M059J (cell line): ENCODE measurements at regions not wholly inside any gene's neighbourhood (a gene's known extent, or its start where the extent isn't known, plus 50 kb on each side); places are given as distances from the start of the nearest gene placed in this dataset.
A peak's percentile ranks its signal among the peaks of the same experiment; 100 is the strongest.

ENCODE experiments used
- DNase-seq: peaks from one replicate; pipeline ENCODE4 v3.0.0-alpha.2; 2012; ENCODE audit warnings: low read depth

DNA sequence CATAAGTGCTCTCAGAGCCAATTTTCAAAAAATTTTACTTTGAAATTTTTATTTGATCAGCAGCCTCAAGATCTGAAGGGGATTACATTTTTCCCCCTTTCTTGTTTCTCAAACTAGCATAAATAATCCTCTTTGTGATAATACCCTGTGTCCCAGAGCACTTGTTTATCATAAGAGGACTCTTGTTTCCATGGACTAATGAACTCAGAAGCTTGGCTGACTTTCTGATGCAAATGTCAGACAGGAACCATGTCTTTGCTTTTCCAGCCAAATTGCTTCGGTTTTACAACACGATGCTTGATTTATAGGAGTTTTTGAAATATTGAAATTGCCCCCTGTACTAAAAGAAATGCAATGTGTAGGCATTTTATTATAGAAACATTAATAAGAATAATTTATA, 859.3 kb upstream of the LCORL start:
- no peak for DNase-seq

DNA sequence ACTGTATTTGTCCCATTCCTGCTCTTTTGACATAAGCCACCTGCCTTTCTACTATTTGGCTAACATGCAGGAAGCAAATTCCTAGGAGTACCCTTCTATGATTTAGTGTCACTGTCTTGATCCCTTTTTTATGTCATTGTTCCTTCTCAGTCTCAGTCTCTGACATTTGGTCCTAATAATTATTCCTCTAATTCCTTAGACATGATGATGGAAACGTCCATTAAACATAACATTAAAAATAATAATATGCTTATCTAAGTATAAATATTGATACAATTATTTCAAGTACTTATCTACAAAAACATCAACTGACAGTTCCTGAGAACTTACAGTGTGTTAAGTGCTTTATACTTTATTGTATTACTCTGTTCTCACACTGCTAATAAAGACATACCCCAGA, 857.0 kb upstream of the LCORL start:
- DNase-seq = no peak

DNA sequence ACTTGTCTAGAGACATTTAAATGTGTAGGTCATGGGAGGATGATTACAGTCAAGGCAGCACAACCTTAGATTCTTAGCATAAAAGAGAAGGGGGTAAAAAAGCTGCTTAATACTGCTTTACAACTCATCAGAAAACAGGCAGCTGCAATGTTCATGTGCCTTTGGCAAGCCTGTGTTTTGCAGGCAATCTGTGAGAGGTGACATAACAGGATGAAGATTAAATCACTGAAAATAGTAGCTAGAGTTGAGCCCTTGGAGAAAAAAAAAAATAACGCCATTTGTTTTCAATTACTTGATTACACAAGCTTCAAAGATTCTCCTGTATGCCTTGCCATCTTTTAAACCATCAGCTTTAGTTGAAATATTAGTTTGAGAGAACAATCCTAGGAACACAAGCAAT, 847.6 kb upstream of the LCORL start:
- DNase-seq = no peak

DNA sequence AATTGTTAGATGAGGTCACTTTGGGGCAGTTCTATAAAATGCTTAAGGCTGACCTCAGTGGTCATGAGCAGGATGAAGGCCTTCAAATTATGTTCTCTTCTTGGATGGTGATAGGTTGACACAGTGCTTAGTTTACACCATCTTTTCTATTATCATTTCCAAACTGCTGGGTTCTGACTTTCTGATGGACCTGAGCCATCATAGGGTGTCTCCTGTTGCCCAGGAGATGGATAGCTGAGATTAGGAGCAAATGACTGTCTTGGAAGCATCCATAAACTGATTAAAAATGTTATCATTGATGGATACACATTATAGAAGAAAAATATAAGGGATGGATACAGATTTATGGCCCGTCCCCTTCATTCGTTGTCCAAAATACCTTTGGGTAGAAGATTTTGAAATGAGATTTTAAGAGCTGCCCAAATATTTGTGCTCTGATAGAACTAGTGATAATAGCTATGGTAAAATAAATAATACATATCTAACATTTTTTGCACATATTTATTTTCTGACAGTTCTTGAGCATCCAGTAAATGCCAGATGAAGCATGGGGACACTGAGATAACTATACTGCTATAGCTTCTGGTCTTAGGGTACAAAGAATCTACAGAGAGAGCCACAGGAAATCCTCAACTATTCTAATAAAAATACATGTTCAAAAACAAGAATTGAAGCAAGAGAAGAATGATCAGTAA, 839.4 kb upstream of the LCORL start:
- no peak for DNase-seq

DNA sequence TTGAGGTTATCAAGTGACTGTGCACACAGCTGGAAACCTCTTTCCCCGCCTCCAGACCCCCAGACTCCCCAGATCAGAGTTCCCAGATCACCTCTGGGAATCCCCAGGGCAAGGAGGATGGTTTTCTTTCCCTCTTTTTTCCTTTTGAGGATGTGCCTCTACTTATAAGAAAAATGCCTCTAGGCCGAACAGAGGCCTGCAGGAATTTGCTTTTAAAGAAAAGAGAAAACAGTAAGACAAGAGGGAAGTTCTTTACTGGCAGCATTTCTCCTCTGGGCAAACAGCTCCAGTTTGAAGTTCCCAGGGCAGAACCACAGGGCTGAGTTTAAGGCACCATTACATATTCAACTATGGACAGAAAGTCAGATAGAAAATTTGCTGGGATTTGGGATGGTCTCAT, 837.9 kb upstream of the LCORL start:
- DNase-seq = no peak

DNA sequence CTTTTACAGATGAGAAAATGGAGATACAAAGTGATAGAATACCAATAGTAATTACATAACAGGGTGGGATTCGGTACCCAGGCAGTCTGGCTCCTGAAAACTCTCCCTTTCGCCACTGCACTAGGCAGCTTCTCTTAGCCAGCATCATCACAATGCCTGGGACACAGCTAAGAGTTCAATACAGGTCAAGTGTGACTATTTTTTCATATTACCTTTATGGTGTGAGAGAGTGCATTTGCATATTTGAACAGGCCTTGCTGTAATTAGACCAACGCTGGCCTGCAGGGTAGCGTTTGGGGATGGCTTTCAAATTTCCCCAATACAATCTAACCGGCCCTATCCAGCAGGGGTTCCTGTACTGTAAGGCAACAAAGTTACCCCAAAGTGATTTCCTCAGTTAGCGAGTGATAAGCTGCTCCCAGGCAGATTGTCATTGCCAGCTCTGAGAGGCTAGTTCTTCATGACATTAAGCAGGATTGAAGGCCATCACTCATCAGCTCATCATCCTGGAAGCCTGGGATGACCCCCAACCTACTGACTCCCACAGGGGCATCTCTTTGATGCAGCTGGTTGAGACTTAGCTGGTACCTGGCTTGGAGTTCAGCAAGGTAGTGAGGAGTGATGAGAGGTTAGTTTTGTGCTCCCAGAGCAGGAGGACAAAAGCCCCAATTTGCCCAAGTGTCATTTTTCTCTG, 836.8 kb upstream of the LCORL start:
- no peak for DNase-seq

DNA sequence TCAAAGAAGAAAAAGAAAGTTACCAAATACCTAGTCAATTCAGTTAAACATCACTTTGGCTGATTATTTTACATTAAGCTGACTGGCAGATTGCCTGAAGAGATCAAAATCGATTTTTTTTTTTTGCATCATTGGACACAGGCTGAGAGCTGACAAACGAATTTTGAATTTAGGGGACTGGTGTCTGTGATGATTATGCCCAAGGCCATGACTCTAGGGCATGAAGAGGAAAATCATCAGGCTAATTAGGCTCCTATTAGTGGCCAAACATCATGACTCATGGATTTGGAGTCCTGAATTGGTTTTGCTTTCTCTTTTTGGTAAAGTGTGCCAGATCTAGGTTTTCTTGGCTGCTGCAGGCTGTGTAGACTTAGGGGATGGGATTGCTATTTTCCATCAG, 829.3 kb upstream of the LCORL start:
- DNase-seq = peak; percentile 33

DNA sequence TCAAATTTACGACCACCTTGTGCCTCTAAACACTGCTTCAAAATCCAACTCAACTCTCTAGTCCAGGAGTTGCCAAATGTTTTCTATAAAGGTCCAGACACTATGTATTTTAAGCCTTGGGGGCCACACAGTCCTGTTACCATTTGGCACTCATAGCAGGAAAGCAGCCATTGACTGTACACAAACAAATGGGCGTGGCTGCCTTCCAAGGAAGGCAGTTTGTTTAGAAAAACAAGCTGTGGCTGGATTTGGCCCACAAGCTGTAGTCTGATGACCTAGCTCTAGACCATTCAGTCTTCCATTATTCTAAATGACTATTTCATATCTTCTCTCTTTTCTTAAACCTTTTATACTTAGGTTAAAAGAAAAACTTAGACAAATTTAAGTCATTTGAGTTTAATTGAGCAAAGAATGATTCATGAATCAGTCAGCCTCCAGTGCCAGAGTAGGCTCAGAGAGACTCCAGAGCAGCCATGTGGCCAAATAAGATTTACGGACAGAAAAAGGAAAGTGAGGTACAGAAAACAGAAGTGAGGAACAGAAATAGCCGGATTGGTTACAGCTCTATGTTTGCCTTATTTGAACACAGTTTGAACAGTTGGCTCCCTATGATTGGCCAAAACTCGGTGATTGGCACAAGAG, 825.8 kb upstream of the LCORL start:
- peak; percentile 19 for DNase-seq

DNA sequence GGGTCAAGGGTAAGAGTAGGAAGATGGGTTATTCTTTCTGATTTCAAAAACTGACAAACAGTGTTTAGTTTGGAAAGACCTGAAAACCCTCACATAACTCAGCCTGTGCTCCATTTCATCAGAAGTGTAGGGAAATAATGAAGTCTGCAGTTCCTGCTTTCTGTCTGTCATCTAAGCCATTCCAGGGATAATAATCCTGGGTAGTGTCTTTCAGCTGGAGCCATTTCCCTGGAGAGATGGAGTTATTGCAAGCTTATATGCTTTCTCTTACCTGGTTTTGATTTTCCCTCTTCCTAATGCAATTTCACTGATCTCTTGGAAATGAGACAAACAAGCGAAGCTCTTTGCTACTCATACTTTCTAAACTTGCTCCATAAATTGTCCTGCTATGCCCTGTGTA, 824.8 kb upstream of the LCORL start:
- no peak for DNase-seq

DNA sequence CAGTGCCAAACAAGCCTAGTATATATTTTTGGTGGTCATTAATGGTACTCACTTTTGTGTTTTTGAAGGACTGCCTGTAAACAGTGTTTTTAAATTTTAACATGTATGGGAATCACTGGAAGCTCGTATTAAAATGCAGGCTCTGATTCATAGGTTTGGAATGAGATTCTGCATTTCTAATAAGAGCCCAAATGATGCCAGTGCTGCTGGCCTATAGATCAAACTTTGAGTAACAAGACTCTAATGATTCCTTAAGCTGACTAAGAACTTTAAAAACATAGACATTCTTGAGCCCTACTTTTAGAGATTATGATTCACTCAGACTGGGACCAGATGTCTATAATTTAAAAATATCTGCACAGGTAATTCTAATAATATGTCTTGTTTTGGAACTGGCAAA, 823.2 kb upstream of the LCORL start:
- peak; percentile 3 for DNase-seq

DNA sequence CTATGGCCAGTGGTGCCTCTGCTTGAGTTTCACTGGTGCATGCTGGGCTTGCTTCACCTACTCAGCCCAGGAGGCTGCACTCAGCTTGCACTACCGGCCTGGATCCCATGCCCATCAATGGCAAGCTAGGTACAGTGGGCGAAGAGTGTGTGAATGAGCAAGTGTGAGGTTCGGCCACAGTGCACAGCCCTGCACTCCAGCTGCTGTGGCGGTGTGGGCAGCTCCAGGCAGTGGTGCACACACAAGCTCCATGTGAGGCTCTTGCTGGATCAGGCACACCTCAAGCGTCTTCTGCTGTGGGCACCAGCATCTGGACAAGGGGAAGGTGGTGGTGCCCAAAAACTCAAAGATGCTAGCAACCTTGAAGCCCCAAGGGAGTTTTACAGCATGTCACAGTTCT, 820.9 kb upstream of the LCORL start:
- no peak for DNase-seq

DNA sequence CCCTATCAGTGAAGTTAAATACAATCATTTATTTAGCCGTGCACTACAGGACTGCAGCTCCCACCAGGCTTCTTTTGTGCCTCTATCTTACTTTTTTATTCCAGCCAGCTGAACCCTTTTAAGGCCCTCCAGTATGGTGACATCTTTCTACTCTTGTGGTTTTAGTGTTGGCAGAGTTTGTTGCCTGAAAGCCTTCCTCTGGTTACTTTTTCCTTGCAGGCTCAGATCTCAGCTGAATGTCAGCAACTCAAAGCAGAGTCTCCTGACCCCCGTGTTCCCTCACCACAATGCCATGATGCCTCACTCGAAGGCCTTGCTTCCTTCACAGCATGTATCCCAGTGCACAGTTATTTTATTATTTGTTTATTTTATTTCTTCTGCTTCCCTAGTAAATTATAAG, 818.9 kb upstream of the LCORL start:
- no peak for DNase-seq

DNA sequence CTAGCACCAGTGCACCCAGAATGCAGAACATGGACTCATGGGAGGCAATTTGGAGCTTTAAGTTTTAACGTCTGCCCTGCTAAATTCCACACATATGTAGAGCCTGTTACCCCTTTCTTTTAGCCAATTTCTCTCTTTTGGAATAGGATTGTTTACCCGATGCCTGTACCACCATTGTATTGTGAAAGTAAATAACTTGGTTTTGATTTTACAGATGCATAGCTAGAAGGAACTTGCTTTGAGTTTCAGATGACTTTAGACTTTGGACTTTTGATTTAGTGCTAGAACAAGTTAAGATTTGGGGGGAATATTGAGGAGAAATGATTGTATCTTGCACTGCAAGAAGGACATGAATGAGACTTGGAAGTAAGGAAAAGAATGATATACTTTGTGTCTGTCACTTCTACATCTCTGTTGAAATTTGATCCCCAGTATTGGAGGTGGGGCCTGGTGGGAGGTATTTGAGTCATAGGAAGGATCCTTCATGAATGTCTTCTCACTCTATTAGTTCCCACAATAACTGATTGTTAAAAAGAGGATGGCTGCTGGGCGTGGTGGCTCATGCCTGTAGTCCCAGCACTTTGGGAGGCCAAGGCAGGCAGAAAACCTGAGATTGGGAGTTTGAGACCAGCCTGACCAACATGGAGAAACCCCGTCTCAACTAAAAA, 794.8 kb upstream of the LCORL start:
- DNase-seq = no peak

DNA sequence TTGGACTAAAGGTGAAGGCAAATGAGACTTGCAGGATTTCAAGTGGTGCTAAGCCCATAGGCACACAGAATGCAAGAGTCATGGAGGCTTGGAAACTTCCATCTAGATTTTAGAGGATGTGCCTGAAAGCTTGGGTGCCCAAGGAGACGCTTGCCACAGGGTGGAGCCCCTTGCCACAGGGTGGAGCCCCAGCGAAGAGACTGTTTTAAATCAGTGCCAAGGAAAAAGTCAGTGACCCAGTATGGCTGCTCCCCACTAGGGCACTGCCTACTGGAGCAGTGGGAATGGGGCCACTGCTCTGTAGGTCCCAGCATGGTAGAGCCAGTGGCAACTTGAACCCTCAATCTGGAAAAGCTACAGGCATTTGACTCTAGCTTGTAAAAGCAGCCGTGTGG, 794.2 kb upstream of the LCORL start:
- peak; percentile 5 for DNase-seq

DNA sequence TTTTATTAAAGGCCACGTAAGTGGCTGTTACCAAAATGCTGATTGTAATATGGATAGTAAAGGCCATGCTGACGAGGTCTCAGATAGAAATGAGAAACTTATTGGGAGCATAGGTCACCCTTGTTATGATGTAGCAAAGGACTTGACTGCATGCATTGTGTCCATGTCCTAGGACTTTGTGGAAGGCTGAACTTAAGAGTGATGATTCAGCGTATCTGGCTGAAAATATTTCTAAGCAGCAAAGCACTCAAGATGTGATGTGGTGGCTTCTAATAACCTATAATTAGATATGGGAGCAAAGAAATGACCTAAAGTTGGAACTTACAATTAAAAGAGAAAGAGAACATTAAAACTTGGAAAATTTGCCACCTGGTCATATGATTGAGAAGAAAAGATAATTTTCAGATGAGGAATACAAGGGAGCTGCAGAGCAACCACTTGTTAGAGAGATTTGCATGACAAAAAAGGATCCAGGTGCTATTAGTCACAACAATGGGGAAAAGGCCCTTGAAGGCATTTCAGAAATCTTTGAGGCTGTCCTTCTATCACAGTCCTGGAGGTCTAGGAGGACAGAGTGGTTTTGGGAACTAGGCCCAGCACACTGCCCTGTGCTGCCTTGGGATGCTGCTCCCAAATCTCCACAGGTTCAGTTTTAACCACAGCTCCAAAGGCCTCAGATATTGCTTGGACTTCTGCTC, 793.7 kb upstream of the LCORL start:
- DNase-seq = no peak

DNA sequence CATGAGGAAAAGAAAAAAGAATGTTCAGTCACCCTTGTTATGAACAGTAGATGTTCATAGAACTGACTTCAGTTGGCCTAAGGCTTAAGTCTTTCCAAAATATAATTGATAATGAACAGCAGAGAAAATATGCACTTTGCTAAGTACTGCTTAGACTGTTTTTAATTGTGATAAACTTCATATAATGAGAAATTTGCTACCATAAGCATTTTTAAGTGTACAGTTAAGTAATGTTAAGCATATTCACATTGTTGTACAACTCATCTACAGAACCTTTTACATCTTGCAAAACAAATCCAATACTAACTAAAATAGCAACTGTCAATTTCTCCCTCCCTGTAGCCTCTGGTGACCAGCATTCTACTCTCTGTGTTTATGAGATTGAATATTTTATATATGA, 792.2 kb upstream of the LCORL start:
- no peak for DNase-seq

DNA sequence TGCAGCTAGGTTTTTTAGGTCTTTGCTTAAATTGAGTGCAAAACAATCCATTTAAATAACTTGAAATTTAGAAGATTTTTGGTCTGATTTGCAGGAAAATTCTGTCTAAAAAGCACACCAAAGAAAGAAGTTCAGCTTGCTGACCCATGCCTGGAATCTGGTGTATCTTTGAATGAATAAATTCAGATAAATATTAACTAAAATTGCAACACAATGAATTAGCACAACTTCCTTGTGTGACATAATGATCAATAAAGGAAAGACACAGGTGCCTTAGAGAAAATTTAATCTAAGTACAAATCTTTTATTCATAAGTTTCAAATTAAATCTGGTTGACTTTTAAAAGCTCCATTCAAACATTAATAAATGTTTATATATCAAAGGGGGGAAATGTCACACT, 791.5 kb upstream of the LCORL start:
- no peak for DNase-seq

DNA sequence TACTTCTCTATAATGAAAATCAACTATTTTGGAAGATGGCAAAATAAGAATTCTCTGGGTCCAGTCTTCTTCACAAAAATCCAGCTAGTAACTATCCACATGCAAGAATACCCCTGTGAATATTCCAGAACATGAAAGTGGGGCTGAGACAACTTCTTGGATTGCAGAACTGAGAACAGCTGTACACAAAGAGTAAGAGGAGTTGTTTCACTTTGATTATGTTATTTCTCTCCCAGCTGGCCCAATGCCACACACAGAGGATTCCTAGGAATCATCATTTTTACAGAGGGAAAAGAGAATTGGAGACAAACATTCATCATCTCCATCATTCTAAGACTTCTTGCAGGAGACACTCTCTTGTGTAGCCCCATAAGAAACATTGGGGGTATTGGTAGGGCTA, 782.2 kb upstream of the LCORL start:
- DNase-seq = no peak

DNA sequence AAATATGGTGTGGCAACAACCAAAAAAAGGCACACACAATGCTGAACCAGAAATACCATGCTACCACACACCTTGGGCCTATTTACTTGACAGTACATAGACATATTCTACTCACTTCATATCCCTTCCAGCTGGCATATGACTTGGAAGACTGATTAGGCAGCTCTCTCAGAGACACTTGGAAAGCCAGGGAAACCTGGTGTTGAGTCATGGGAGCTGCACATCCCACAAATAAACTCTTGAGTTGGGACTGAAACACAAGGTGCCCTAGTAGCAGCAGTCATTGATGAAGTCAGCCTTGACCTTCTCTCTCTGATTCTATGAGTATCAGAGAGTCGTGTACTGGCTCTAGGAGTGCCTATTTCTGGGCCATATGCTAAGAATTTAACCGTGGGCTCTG, 776.6 kb upstream of the LCORL start:
- DNase-seq = no peak

DNA sequence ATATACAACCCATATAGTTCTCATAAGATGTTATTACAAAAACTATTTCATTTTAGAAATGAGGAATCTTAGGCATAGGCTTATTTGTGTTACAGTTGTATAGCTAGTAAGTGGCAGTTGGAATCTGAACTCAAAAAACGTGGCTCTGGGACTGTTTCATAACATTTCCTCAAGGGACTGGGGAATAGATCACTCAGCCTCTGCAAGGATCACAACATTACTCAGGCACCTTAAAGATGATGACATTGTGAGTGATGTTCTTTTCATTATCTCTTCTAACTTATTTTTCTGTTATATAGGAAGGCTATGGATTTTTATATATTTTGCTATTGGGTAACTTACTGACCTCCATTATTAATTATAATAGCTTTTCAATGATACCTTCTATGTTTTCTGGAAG, 774.2 kb upstream of the LCORL start:
- no peak for DNase-seq

DNA sequence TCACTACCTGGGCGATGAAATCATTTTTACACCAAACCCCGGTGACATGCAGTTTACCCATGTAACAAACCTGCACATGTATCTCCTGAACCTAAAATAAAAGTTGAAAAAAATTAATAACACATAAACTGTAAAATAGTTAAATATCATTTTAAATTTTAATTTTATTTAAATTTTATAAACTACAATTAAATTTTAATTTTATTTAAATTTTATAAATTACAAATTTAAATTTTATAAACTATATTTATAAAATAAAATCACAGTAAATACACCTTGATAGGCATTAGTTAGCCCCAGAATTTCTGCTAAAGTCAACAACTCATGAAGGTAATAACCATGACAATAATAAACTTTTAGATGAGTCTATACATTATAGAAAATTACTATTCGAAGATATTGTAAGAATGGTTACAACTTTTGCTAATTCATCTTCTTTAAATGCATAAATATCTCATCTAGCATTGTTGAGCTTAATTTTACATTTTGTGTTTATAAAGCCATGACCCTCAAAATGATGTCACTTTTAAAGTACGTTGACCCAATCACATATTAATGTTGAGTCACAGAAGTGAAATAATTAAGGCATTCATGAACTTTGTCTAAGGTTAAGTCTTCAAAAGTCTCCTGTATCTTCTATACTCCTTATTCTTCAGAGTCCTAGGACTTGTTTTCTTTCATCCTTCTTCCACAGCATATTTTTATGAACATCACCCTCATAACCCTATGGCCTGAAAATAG, 755.8 kb upstream of the LCORL start:
- no peak for DNase-seq

DNA sequence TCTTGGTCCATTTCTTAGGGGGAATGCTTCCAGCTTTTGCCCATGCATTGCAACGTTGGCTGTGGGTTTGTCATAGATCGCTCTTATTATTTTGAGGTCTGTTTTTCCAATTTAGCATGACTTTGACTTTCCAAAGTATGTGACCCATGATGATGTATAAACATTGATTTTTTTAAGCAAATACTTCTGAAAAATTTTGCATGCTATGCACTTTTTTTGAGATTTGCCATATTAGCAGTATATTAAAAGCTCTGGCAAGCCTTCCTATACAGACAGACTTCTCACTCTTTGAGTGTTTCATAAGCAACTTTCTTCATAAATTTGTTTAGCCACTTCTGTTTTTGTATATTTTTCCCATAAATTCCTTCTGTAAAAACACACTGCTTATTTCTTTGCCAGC, 746.4 kb upstream of the LCORL start:
- no peak for DNase-seq
